RWPE2 (cell line): ENCODE measurements at regions not wholly inside any gene's neighbourhood (a gene's known extent, or its start where the extent isn't known, plus 50 kb on each side); places are given as distances from the start of the nearest gene placed in this dataset.

Experiments
- ATAC-seq: fragments of 200-7000 bp; cut with Tn5 transposase; 3 replicates; pipeline ENCODE4 v1.9.1; 2021; ENCODE audit warnings: low read depth
- DNase-seq: peaks from one replicate; pipeline ENCODE4 v3.0.0-alpha.2; 2020; ENCODE audit warnings: low spot score
- H3K27ac ChIP-seq: fragments of 450-650 bp; 2 replicates; pipeline ENCODE4 v1.5.1; 2017; ENCODE audit warnings: mild to moderate bottlenecking; ENCODE audit not compliant: poor library complexity, severe bottlenecking
- H3K27me3 ChIP-seq: fragments of 250-450 bp; sonication (Bioruptor Pico); 2 replicates; pipeline ENCODE4 v1.5.1; 2021; ENCODE audit warnings: mild to moderate bottlenecking, moderate library complexity; ENCODE audit not compliant: insufficient read depth, poor library complexity, severe bottlenecking
- H3K36me3 ChIP-seq: fragments of 250-450 bp; sonication (Bioruptor Pico); 2 replicates; pipeline ENCODE4 v1.5.1; 2020; ENCODE audit warnings: low read depth, mild to moderate bottlenecking, moderate library complexity
- H3K4me1 ChIP-seq: fragments of 250-450 bp; sonication (Bioruptor Pico); 2 replicates; pipeline ENCODE4 v1.5.1; 2021; ENCODE audit warnings: mild to moderate bottlenecking, moderate library complexity; ENCODE audit not compliant: insufficient read depth, poor library complexity, severe bottlenecking
- H3K4me3 ChIP-seq: fragments of 250-450 bp; sonication (Bioruptor Pico); 2 replicates; pipeline ENCODE4 v1.5.1; 2021; ENCODE audit warnings: mild to moderate bottlenecking, moderate library complexity; ENCODE audit not compliant: severe bottlenecking
- H3K9me3 ChIP-seq: fragments of 250-450 bp; sonication (Bioruptor Pico); 2 replicates; pipeline ENCODE4 v1.5.1; 2021; ENCODE audit warnings: mild to moderate bottlenecking, moderate library complexity; ENCODE audit not compliant: severe bottlenecking
- CTCF ChIP-seq: fragments of 450-650 bp; IDR thresholded peaks from one replicate; pipeline ENCODE4 v1.5.1; 2017; ENCODE audit warnings: mild to moderate bottlenecking, moderate library complexity; ENCODE audit not compliant: poor library complexity, severe bottlenecking

- Histone ChIP-seq H3K27ac (no peak overlapping the region), H3K27me3 (no peaks in the 10 kb centered on the region), H3K9me3 (no peaks in the 10 kb centered on the region), H3K36me3 (no peaks in the 10 kb centered on the region), H3K4me3 (no peak overlapping the region), H3K4me1 (peaks cover 8% of the 10 kb centered on the region)
- ATAC-seq: no peak
- no peak for DNase-seq
- TF ChIP-seq CTCF: no peak
Measured at GRCh38 chr4:59535541-59535940, 1664.6 kb upstream of the ADGRL3 start.

- no peaks in the 10 kb centered on the region for H3K9me3 ChIP-seq
- peaks cover 8% of the 10 kb centered on the region for H3K4me1 ChIP-seq
- ATAC-seq (no peak), DNase-seq (no peak)
- no peak overlapping the region for H3K27ac ChIP-seq
- H3K27me3 ChIP-seq: no peaks in the 10 kb centered on the region
- H3K4me3 ChIP-seq: no peak overlapping the region
- no peaks in the 10 kb centered on the region for H3K36me3 ChIP-seq
- TF ChIP-seq CTCF: no peak
Measured at GRCh38 chr4:59536428-59536827, 1663.7 kb upstream of the ADGRL3 start.

- ATAC-seq: peak; percentile 76
- no peak for TF ChIP-seq CTCF
- DNase-seq: no peak
- Histone ChIP-seq H3K36me3 (no peaks in the 10 kb centered on the region), H3K4me3 (no peak overlapping the region), H3K27me3 (no peaks in the 10 kb centered on the region), H3K4me1 (peaks cover 8% of the 10 kb centered on the region), H3K9me3 (no peaks in the 10 kb centered on the region), H3K27ac (peak overlapping the region; percentile 31)
Measured at GRCh38 chr4:59537246-59537886, 1662.8 kb upstream of the ADGRL3 start.

- Histone ChIP-seq H3K27ac (no peak overlapping the region), H3K4me1 (peaks cover 8% of the 10 kb centered on the region), H3K9me3 (no peaks in the 10 kb centered on the region), H3K27me3 (no peaks in the 10 kb centered on the region), H3K36me3 (no peaks in the 10 kb centered on the region), H3K4me3 (no peak overlapping the region)
- DNase-seq: no peak
- no peak for ATAC-seq
- TF ChIP-seq CTCF: no peak
Measured at GRCh38 chr4:59539401-59539800, 1660.7 kb upstream of the ADGRL3 start.

- no peak for TF ChIP-seq CTCF
- no peak for ATAC-seq
- Histone ChIP-seq H3K36me3 (no peaks in the 10 kb centered on the region), H3K27ac (no peak overlapping the region), H3K4me3 (no peak overlapping the region), H3K9me3 (no peaks in the 10 kb centered on the region), H3K27me3 (no peaks in the 10 kb centered on the region), H3K4me1 (peaks cover 8% of the 10 kb centered on the region)
- no peak for DNase-seq
Measured at GRCh38 chr4:59540311-59540710, 1659.8 kb upstream of the ADGRL3 start.
